NCI-H1930 (cell line): ENCODE measurements at regions not wholly inside any gene's neighbourhood (a gene's known extent, or its start where the extent isn't known, plus 50 kb on each side); places are given as distances from the start of the nearest gene placed in this dataset.
"Not testable (repeated sequence)": the region's sequence is repeated elsewhere in the genome, so short reads cannot be mapped to it uniquely, and the experiment has no call there.

Experiments used
- DNase-seq, 2 experiments: peaks; one replicate each; lab custom pipeline; 2025; lab: John Stamatoyannopoulos, UW

GRCh38 chr15:25624504-25625177, 185.8 kb upstream of the UBE3A start:
- DNase-seq: no peak

- DNase-seq: no peak
These were observed 184.9 kb upstream of the UBE3A start for GRCh38 chr15:25623708-25624107.

GRCh38 chr15:25620466-25620865, 181.6 kb upstream of the UBE3A start:
- no peak for DNase-seq

- DNase-seq: no peak
These were observed 180.9 kb upstream of the UBE3A start for GRCh38 chr15:25619761-25620160.

- DNase-seq: no peak
These were observed 180.3 kb upstream of the UBE3A start for GRCh38 chr15:25619076-25619475.

GRCh38 chr15:25618161-25618560, 179.3 kb upstream of the UBE3A start:
- DNase-seq: no peak

GRCh38 chr15:25616471-25616870, 177.6 kb upstream of the UBE3A start:
- DNase-seq: no peak

- DNase-seq: no peak
These were observed 174.3 kb upstream of the UBE3A start for GRCh38 chr15:25613134-25613533.

- DNase-seq: no peak
These were observed 172.8 kb upstream of the UBE3A start for GRCh38 chr15:25611603-25612002.

GRCh38 chr15:25609371-25609770, 170.5 kb upstream of the UBE3A start:
- no peak for DNase-seq

GRCh38 chr15:25608926-25609325, 170.1 kb upstream of the UBE3A start:
- no peak for DNase-seq

- no peak for DNase-seq
These were observed 166.3 kb upstream of the UBE3A start for GRCh38 chr15:25605151-25605550.

GRCh38 chr15:25600751-25601150, 161.9 kb upstream of the UBE3A start:
- DNase-seq: no peak

GRCh38 chr15:25597571-25597970, 158.7 kb upstream of the UBE3A start:
- DNase-seq: no peak

- no peak for DNase-seq
These were observed 158.1 kb upstream of the UBE3A start for GRCh38 chr15:25596644-25597562.

GRCh38 chr15:25587616-25588340, 149.0 kb upstream of the UBE3A start:
- DNase-seq: no peak

- DNase-seq: no peak
These were observed 144.1 kb upstream of the UBE3A start for GRCh38 chr15:25582886-25583285.

- DNase-seq: no peak
These were observed 140.3 kb upstream of the UBE3A start for GRCh38 chr15:25579127-25579526.

GRCh38 chr15:25572191-25572590, 133.4 kb upstream of the UBE3A start:
- DNase-seq: no peak

- no peak for DNase-seq
These were observed 129.9 kb upstream of the UBE3A start for GRCh38 chr15:25568751-25569150.

- DNase-seq: not testable (repeated sequence)
These were observed 127.7 kb upstream of the UBE3A start for GRCh38 chr15:25566545-25566944.

- DNase-seq: no peak
These were observed 126.8 kb upstream of the UBE3A start for GRCh38 chr15:25565470-25566264.
